Astrocyte of the cerebellum (primary cell): ENCODE measurements at regions not wholly inside any gene's neighbourhood (a gene's known extent, or its start where the extent isn't known, plus 50 kb on each side); places are given as distances from the start of the nearest gene placed in this dataset.

ENCODE experiments used
- DNase-seq: peaks from one replicate; pipeline ENCODE4 v3.0.0-alpha.2; 2011; ENCODE audit warnings: low read depth
- H3K4me3 ChIP-seq: 2 replicates; pipeline ENCODE4 v1.5.1; 2011; ENCODE audit warnings: mild to moderate bottlenecking, low read depth, low read length, moderate library complexity
- CTCF ChIP-seq: IDR thresholded peaks from 2 replicates; pipeline ENCODE4 v1.5.1; 2012; ENCODE audit warnings: low read length, low read depth, moderate library complexity, mild to moderate bottlenecking; ENCODE audit errors: missing control alignments
- in situ Hi-C: cut with HindIII; loops from 2 replicates; pipeline ENCODE4 v1.10.0; 2017; ENCODE audit warnings: low sequenced_read_pairs

- TF ChIP-seq CTCF = no peak
- in situ Hi-C loops = no loop called here
- DNase-seq = no peak
- H3K4me3 ChIP-seq = no peak overlapping the region
Measured at GRCh38 chr6:169098116-169098515, 155.5 kb downstream of the THBS2 start.

- TF ChIP-seq CTCF = no peak
- DNase-seq = peak; percentile 94
- in situ Hi-C loops = no loop called here
- no peak overlapping the region for H3K4me3 ChIP-seq
Measured at GRCh38 chr6:169097381-169097959, 156.2 kb downstream of the THBS2 start.

GRCh38 chr6:169096388-169096787, 157.3 kb downstream of the THBS2 start:
- H3K4me3 ChIP-seq = no peak overlapping the region
- DNase-seq = no peak
- in situ Hi-C loops = no loop called here
- TF ChIP-seq CTCF = no peak

GRCh38 chr6:169095153-169095552, 158.5 kb downstream of the THBS2 start:
- H3K4me3 ChIP-seq = no peak overlapping the region
- TF ChIP-seq CTCF = no peak
- in situ Hi-C loops = no loop called here
- no peak for DNase-seq

GRCh38 chr6:169094552-169094950, 159.1 kb downstream of the THBS2 start:
- no peak overlapping the region for H3K4me3 ChIP-seq
- in situ Hi-C loops = no loop called here
- no peak for TF ChIP-seq CTCF
- DNase-seq = no peak

- H3K4me3 ChIP-seq = no peak overlapping the region
- TF ChIP-seq CTCF = no peak
- in situ Hi-C loops = no loop called here
- no peak for DNase-seq
Measured at GRCh38 chr6:169093770-169094551, 159.7 kb downstream of the THBS2 start.
